GM12874 (cell line): ENCODE measurements at regions not wholly inside any gene's neighbourhood (a gene's known extent, or its start where the extent isn't known, plus 50 kb on each side); places are given as distances from the start of the nearest gene placed in this dataset.

Source experiments
- TF ChIP-seq, protein P1 (sequence below): IDR thresholded peaks from 2 replicates; pipeline ENCODE4 v1.5.1; 2011; ENCODE audit warnings: low read depth, mild to moderate bottlenecking, control low read depth, low read length, moderate library complexity; ENCODE audit not compliant: insufficient read depth

- TF ChIP-seq, protein P1, sequence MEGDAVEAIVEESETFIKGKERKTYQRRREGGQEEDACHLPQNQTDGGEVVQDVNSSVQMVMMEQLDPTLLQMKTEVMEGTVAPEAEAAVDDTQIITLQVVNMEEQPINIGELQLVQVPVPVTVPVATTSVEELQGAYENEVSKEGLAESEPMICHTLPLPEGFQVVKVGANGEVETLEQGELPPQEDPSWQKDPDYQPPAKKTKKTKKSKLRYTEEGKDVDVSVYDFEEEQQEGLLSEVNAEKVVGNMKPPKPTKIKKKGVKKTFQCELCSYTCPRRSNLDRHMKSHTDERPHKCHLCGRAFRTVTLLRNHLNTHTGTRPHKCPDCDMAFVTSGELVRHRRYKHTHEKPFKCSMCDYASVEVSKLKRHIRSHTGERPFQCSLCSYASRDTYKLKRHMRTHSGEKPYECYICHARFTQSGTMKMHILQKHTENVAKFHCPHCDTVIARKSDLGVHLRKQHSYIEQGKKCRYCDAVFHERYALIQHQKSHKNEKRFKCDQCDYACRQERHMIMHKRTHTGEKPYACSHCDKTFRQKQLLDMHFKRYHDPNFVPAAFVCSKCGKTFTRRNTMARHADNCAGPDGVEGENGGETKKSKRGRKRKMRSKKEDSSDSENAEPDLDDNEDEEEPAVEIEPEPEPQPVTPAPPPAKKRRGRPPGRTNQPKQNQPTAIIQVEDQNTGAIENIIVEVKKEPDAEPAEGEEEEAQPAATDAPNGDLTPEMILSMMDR = no peak
These were observed 175.6 kb upstream of the IRX3 start for GRCh38 chr16:54462151-54462651.

- TF ChIP-seq, protein P1 = no peak
These were observed 173.8 kb upstream of the IRX3 start for GRCh38 chr16:54460263-54460860.

GRCh38 chr16:54459509-54460262 lies 173.1 kb upstream of the IRX3 start:
- TF ChIP-seq, protein P1 = no peak

DNA sequence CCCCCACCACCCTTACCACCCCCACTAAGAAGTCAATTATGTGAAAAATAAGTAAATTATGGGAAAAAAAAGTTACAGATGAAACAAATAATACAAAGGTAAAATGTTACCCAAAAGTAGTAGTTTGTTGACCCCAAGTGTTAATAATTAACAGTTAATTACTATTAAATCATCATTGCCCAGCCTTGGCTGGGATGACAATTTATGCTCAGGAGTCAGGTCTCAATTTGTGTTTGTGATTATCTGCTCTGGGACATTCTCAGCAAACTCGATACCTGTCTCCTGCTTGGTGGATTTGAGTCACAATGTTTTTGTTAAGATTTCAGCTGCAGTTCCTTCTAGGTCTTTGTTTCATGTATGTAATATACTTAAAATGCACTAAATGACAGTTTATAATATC lies 172.3 kb upstream of the IRX3 start:
- TF ChIP-seq, protein P1 = no peak

- TF ChIP-seq, protein P1 = no peak
These were observed 169.7 kb upstream of the IRX3 start for GRCh38 chr16:54456291-54456690.

GRCh38 chr16:54455030-54455725 lies 168.6 kb upstream of the IRX3 start:
- TF ChIP-seq, protein P1 = no peak

DNA sequence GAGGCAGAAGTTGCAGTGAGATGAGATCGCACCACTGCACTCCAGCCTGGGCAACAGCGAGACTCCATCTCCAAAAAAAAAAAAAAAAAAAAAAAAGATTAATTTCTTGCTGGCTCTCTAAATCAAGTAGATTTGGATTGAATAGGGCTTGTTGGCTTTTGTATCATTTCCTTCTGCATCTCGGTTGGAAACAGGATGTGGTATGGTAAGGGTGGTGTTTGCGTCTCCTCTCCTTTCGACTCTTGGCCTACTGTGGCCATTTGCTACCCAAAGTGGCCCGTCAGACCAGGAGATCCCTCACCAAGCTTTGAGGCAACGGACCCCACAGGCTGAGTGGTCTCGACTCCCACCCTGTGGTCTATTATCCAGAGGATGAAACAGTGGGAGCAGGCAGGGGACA lies 168.0 kb upstream of the IRX3 start:
- TF ChIP-seq, protein P1 = no peak
